Prostate gland (tissue), 2 donors: ENCODE measurements at regions not wholly inside any gene's neighbourhood (a gene's known extent, or its start where the extent isn't known, plus 50 kb on each side); places are given as distances from the start of the nearest gene placed in this dataset.

ENCODE experiments used
- DNase-seq: peaks from one replicate; pipeline ENCODE4 v3.0.0-alpha.2; 2019; ENCODE audit warnings: low spot score
- H3K27ac ChIP-seq, 2 donors: fragments of 200-600 bp; sonication (generic); 2 replicates each; pipeline ENCODE4 v1.5.1; 2017 to 2019
- H3K27me3 ChIP-seq: fragments of 200-600 bp; sonication (generic); replicated peaks from 2 replicates; pipeline ENCODE4 v1.5.1; 2019; ENCODE audit not compliant: insufficient read depth
- H3K36me3 ChIP-seq, 2 donors: fragments of 200-600 bp; sonication (generic); 1 replicate in 1 of 2; 2 replicates in 1 of 2; pipeline versions ENCODE4 v1.5.1 to v1.8.1; 2017 to 2019
- H3K4me1 ChIP-seq: fragments of 200-600 bp; sonication (generic); replicated peaks from 2 replicates; pipeline ENCODE4 v1.5.1; 2019
- H3K4me3 ChIP-seq, 2 donors: fragments of 200-600 bp; sonication (generic); 2 replicates each; pipeline ENCODE4 v1.5.1; 2017 to 2019
- H3K9me3 ChIP-seq: fragments of 200-600 bp; sonication (generic); 2 replicates; pipeline ENCODE4 v1.5.1; 2017
- CTCF ChIP-seq, 4 experiments: fragments of 200-600 bp in 2 of 4; fragments of 450-650 bp in 2 of 4; sonication (generic) in 2 of 4; IDR thresholded peaks; 1 replicate in 3 of 4; 2 replicates in 1 of 4; pipeline ENCODE4 v1.5.1; 2016 to 2019; ENCODE audit warnings: antibody characterized with exemption in 4 of 4, mild to moderate bottlenecking in 2 of 4, moderate library complexity in 2 of 4
- POLR2A ChIP-seq: fragments of 450-650 bp; IDR thresholded peaks from one replicate; pipeline ENCODE4 v1.6.1; 2016; ENCODE audit warnings: antibody characterized with exemption, mild to moderate bottlenecking
- POLR2AphosphoS5 ChIP-seq: sonication (generic); formaldehyde crosslinking; IDR thresholded peaks from one replicate; pipeline ENCODE4 v1.6.1; 2017; ENCODE audit warnings: antibody characterized with exemption
- WGBS: methylation state at CpG from one replicate; pipeline ENCODE4 v1.1.5; 2018; 5-methylcytosine and 5-hydroxymethylcytosine counted together
- intact Hi-C: fragments of 100-400 bp; cut with DNase I; formaldehyde crosslinking; loops from one replicate; pipeline ENCODE4 v1.14.2; 2022

- no peaks in the 10 kb centered on the region for H3K4me1 ChIP-seq
- intact Hi-C loops, result no loop called here
- no peak overlapping the region for H3K27ac ChIP-seq
- TF ChIP-seq CTCF (IDR thresholded peaks at IDR 0.05), result no peak
- no peak for TF ChIP-seq POLR2AphosphoS5
- no peak for TF ChIP-seq POLR2A
- DNase-seq, result no peak
- H3K9me3 ChIP-seq, result no peaks in the 10 kb centered on the region
- H3K36me3 ChIP-seq, result no peaks in the 10 kb centered on the region
- H3K27me3 ChIP-seq, result no peaks in the 10 kb centered on the region
- no peak overlapping the region for H3K4me3 ChIP-seq
- 77% methylated on average over 5 of the region's 5 CpGs for WGBS
These were observed 186.2 kb downstream of the GPX5 start for GRCh38 chr6:28711788-28712341.

DNA sequence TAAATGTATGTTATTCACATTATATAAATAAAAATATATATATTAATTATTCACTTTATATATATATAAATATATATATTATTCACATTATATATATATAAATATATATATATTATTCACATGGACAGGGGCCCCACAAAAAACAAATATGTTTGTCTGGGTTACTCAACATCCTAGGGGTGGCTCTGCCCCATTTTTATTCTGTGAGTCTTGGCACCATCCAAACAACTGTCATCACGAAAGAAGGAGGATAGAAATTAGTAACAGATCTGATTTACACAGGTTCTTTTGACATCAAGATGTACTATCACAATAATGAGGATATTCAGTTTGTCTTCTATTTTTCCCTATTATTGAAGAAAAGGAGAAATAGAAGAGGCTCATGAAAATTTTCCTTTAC is 187.3 kb downstream of the GPX5 start:
- intact Hi-C loops, result no loop called here
- WGBS, result 81% methylated on average over 1 of the region's 1 CpG
- no peak overlapping the region for H3K4me3 ChIP-seq
- no peaks in the 10 kb centered on the region for H3K36me3 ChIP-seq
- no peaks in the 10 kb centered on the region for H3K4me1 ChIP-seq
- no peaks in the 10 kb centered on the region for H3K27me3 ChIP-seq
- no peak overlapping the region for H3K27ac ChIP-seq
- DNase-seq, result no peak
- TF ChIP-seq POLR2A (no peak), CTCF (IDR thresholded peaks at IDR 0.05) (no peak), POLR2AphosphoS5 (no peak)
- no peaks in the 10 kb centered on the region for H3K9me3 ChIP-seq

GRCh38 chr6:28719275-28719940 is 193.7 kb downstream of the GPX5 start:
- H3K36me3 ChIP-seq, result no peaks in the 10 kb centered on the region
- intact Hi-C loops, result no loop called here
- H3K9me3 ChIP-seq, result no peaks in the 10 kb centered on the region
- no peaks in the 10 kb centered on the region for H3K4me1 ChIP-seq
- no peak for DNase-seq
- no peak for TF ChIP-seq POLR2AphosphoS5
- no peak for TF ChIP-seq POLR2A
- no peak for TF ChIP-seq CTCF (IDR thresholded peaks at IDR 0.05)
- 40% methylated on average over 11 of the region's 11 CpGs for WGBS
- no peak overlapping the region for H3K27ac ChIP-seq
- H3K4me3 ChIP-seq, result no peak overlapping the region
- H3K27me3 ChIP-seq, result no peaks in the 10 kb centered on the region

DNA sequence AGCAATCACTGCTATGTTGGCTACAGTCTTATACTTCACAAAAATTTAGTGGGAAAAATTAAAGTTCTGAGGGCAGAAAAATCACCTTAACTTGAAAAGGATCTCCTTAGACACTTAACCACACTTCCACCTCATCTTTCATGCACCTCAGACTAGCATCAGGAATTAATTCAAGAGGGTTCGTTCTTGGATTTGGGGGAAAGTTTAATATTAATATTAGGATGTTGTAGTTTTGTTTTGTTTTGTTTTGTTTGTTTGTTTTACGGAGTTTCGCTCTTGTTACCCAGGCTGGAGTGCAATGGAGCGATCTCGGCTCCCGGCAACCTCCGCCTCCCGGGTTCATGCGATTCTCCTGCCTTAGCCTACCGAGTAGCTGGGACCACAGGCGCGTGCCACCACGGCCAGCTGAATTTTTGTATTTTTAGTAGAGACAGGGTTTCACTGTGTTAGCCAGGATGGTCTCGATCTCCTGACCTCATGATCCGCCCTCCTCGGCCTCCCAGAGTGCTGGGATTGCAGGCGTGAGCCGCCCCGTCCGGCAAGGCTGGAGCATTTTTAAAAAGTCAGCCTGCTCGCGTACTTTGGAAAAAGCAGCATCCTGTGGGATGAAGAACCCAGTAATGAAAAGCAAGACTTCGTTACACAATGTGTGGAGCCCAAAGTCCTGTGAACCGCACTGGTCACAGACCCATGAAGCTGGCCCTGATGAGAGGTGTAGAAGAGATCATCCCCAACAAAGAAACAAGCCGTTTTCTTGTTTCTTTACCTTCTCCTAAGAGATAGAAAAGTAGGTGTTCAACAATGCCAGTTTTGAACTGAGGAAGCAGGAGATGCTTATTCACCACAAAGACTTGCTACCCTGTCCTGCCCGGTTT is 194.9 kb downstream of the GPX5 start:
- Histone ChIP-seq H3K27ac (no peak overlapping the region), H3K27me3 (no peaks in the 10 kb centered on the region), H3K4me3 (no peak overlapping the region), H3K9me3 (no peaks in the 10 kb centered on the region), H3K36me3 (no peaks in the 10 kb centered on the region), H3K4me1 (no peaks in the 10 kb centered on the region)
- no peak for TF ChIP-seq POLR2A
- no peak for TF ChIP-seq POLR2AphosphoS5
- no peak for TF ChIP-seq CTCF (IDR thresholded peaks at IDR 0.05)
- WGBS, result 85% methylated on average over 26 of the region's 26 CpGs
- intact Hi-C loops, result no loop called here
- DNase-seq, result no peak
